ENCODE measurements at regions not wholly inside any gene's neighbourhood (a gene's known extent, or its start where the extent isn't known, plus 50 kb on each side); places are given as distances from the start of the nearest gene placed in this dataset.

GRCh38 chr13:78286748-78287147 lies 316.6 kb downstream of the POU4F1 start:
- ATAC-seq (no peak), DNase-seq (no peak)
- CTCF ChIA-PET = no interaction called here
- Mint-ChIP-seq H3K36me3 (no peaks in the 10 kb centered on the region), H3K4me3 (no peak overlapping the region), H3K4me1 (no peaks in the 10 kb centered on the region), H3K9me3 (ENCODE audit: low read depth) (peaks cover 3% of the 10 kb centered on the region), H3K27ac (no peak overlapping the region), H3K27me3 (no peaks in the 10 kb centered on the region)

GRCh38 chr13:78265098-78265497 lies 338.3 kb downstream of the POU4F1 start:
- peaks cover 5% of the 10 kb centered on the region for H3K9me3 Mint-ChIP-seq (ENCODE audit: low read depth)
- H3K4me1 Mint-ChIP-seq = no peaks in the 10 kb centered on the region
- no peaks in the 10 kb centered on the region for H3K27me3 Mint-ChIP-seq
- no peaks in the 10 kb centered on the region for H3K36me3 Mint-ChIP-seq
- ATAC-seq (no peak), DNase-seq (no peak)
- H3K4me3 Mint-ChIP-seq = no peak overlapping the region
- H3K27ac Mint-ChIP-seq = no peak overlapping the region
- CTCF ChIA-PET = no interaction called here

GRCh38 chr13:78258304-78258703 lies 339.7 kb upstream of the EDNRB start:
- no peaks in the 10 kb centered on the region for H3K36me3 Mint-ChIP-seq
- no peak overlapping the region for H3K4me3 Mint-ChIP-seq
- ATAC-seq (no peak), DNase-seq (no peak)
- H3K4me1 Mint-ChIP-seq = no peaks in the 10 kb centered on the region
- CTCF ChIA-PET = no interaction called here
- no peaks in the 10 kb centered on the region for H3K27me3 Mint-ChIP-seq
- H3K9me3 Mint-ChIP-seq (ENCODE audit: low read depth) = peaks cover 5% of the 10 kb centered on the region
- no peak overlapping the region for H3K27ac Mint-ChIP-seq

- CTCF ChIA-PET = no interaction called here
- no peaks in the 10 kb centered on the region for H3K4me1 Mint-ChIP-seq
- ATAC-seq (no peak), DNase-seq (no peak)
- H3K9me3 Mint-ChIP-seq (ENCODE audit: low read depth) = peaks cover 5% of the 10 kb centered on the region
- no peak overlapping the region for H3K4me3 Mint-ChIP-seq
- no peaks in the 10 kb centered on the region for H3K27me3 Mint-ChIP-seq
- no peak overlapping the region for H3K27ac Mint-ChIP-seq
- H3K36me3 Mint-ChIP-seq = no peaks in the 10 kb centered on the region
These were observed 337.9 kb upstream of the EDNRB start for GRCh38 chr13:78256484-78256883.

GRCh38 chr13:78254113-78254512 lies 335.5 kb upstream of the EDNRB start:
- DNase-seq = no peak
- H3K27me3 Mint-ChIP-seq = no peaks in the 10 kb centered on the region
- H3K27ac Mint-ChIP-seq = no peak overlapping the region
- no peak overlapping the region for H3K4me3 Mint-ChIP-seq
- no peak for ATAC-seq
- no peaks in the 10 kb centered on the region for H3K9me3 Mint-ChIP-seq (ENCODE audit: low read depth)
- CTCF ChIA-PET = interaction anchor here (0.9 kb wide), 1 partner anchor 13 kb away, joined by 3 read pairs; no protein-coding TSS in a partner anchor
- H3K4me1 Mint-ChIP-seq = no peaks in the 10 kb centered on the region
- H3K36me3 Mint-ChIP-seq = no peaks in the 10 kb centered on the region

GRCh38 chr13:78247362-78247761 lies 328.7 kb upstream of the EDNRB start:
- Mint-ChIP-seq H3K9me3 (ENCODE audit: low read depth) (no peaks in the 10 kb centered on the region), H3K4me3 (no peak overlapping the region), H3K36me3 (no peaks in the 10 kb centered on the region), H3K4me1 (no peaks in the 10 kb centered on the region), H3K27me3 (no peaks in the 10 kb centered on the region), H3K27ac (no peak overlapping the region)
- no peak for DNase-seq
- no peak for ATAC-seq
- CTCF ChIA-PET = no interaction called here

GRCh38 chr13:78241278-78241919 lies 322.8 kb upstream of the EDNRB start:
- H3K27me3 Mint-ChIP-seq = peaks cover 2% of the 10 kb centered on the region
- no peak overlapping the region for H3K4me3 Mint-ChIP-seq
- DNase-seq (no peak), ATAC-seq (no peak)
- H3K9me3 Mint-ChIP-seq (ENCODE audit: low read depth) = no peaks in the 10 kb centered on the region
- H3K4me1 Mint-ChIP-seq = no peaks in the 10 kb centered on the region
- no peaks in the 10 kb centered on the region for H3K36me3 Mint-ChIP-seq
- no peak overlapping the region for H3K27ac Mint-ChIP-seq
- CTCF ChIA-PET = interaction anchor here (0.8 to 1.3 kb wide), 5 partner anchors 10 to 737 kb away, joined by 3 to 5 read pairs (median 3); no protein-coding TSS in a partner anchor

GRCh38 chr13:78239714-78240113 lies 321.1 kb upstream of the EDNRB start:
- H3K4me1 Mint-ChIP-seq = no peaks in the 10 kb centered on the region

GRCh38 chr13:78238911-78239310 lies 320.3 kb upstream of the EDNRB start:
- no peak for ATAC-seq
- no peak overlapping the region for H3K4me3 Mint-ChIP-seq

More at GRCh38 chr13:78239714-78240113, 321.1 kb upstream of the EDNRB start:
- no peaks in the 10 kb centered on the region for H3K9me3 Mint-ChIP-seq (ENCODE audit: low read depth)
- CTCF ChIA-PET = interaction anchor here (1.0 kb wide), 1 partner anchor 738 kb away, joined by 3 read pairs; no protein-coding TSS in a partner anchor
- H3K27ac Mint-ChIP-seq = no peak overlapping the region
- H3K4me3 Mint-ChIP-seq = no peak overlapping the region
- H3K27me3 Mint-ChIP-seq = peaks cover 2% of the 10 kb centered on the region
- no peaks in the 10 kb centered on the region for H3K36me3 Mint-ChIP-seq
- ATAC-seq = no peak
- DNase-seq = no peak

GRCh38 chr13:78228940-78229339 lies 310.3 kb upstream of the EDNRB start:
- Mint-ChIP-seq H3K9me3 (ENCODE audit: low read depth) (no peaks in the 10 kb centered on the region), H3K27me3 (no peaks in the 10 kb centered on the region), H3K27ac (no peak overlapping the region), H3K4me3 (no peak overlapping the region), H3K36me3 (no peaks in the 10 kb centered on the region), H3K4me1 (no peaks in the 10 kb centered on the region)
- CTCF ChIA-PET = no interaction called here
- ATAC-seq (no peak), DNase-seq (no peak)

More at GRCh38 chr13:78238911-78239310, 320.3 kb upstream of the EDNRB start:
- Mint-ChIP-seq H3K27me3 (peaks cover 2% of the 10 kb centered on the region), H3K27ac (no peak overlapping the region), H3K4me1 (no peaks in the 10 kb centered on the region), H3K9me3 (ENCODE audit: low read depth) (no peaks in the 10 kb centered on the region), H3K36me3 (no peaks in the 10 kb centered on the region)
- DNase-seq = no peak
- CTCF ChIA-PET = interaction anchor here (1.0 kb wide), 1 partner anchor 739 kb away, joined by 3 read pairs; no protein-coding TSS in a partner anchor

GRCh38 chr13:78228211-78228610 lies 309.6 kb upstream of the EDNRB start:
- CTCF ChIA-PET = no interaction called here
- DNase-seq = no peak
- H3K4me3 Mint-ChIP-seq = no peak overlapping the region
- no peaks in the 10 kb centered on the region for H3K4me1 Mint-ChIP-seq
- H3K9me3 Mint-ChIP-seq (ENCODE audit: low read depth) = no peaks in the 10 kb centered on the region
- ATAC-seq = no peak
- H3K27me3 Mint-ChIP-seq = no peaks in the 10 kb centered on the region
- H3K27ac Mint-ChIP-seq = no peak overlapping the region
- H3K36me3 Mint-ChIP-seq = no peaks in the 10 kb centered on the region

GRCh38 chr13:78227709-78228108 lies 309.1 kb upstream of the EDNRB start:
- no peaks in the 10 kb centered on the region for H3K4me1 Mint-ChIP-seq
- H3K4me3 Mint-ChIP-seq = no peak overlapping the region
- no peak for ATAC-seq
- DNase-seq = no peak
- no peaks in the 10 kb centered on the region for H3K36me3 Mint-ChIP-seq
- CTCF ChIA-PET = no interaction called here
- H3K9me3 Mint-ChIP-seq (ENCODE audit: low read depth) = no peaks in the 10 kb centered on the region
- H3K27me3 Mint-ChIP-seq = no peaks in the 10 kb centered on the region
- no peak overlapping the region for H3K27ac Mint-ChIP-seq

GRCh38 chr13:78215458-78216108 lies 297.0 kb upstream of the EDNRB start:
- H3K27ac Mint-ChIP-seq = no peak overlapping the region
- H3K4me3 Mint-ChIP-seq = no peak overlapping the region
- ATAC-seq (no peak), DNase-seq (no peak)
- CTCF ChIA-PET = no interaction called here
- no peaks in the 10 kb centered on the region for H3K36me3 Mint-ChIP-seq
- no peaks in the 10 kb centered on the region for H3K4me1 Mint-ChIP-seq
- no peaks in the 10 kb centered on the region for H3K27me3 Mint-ChIP-seq
- no peaks in the 10 kb centered on the region for H3K9me3 Mint-ChIP-seq (ENCODE audit: low read depth)

- no peaks in the 10 kb centered on the region for H3K36me3 Mint-ChIP-seq
- H3K9me3 Mint-ChIP-seq (ENCODE audit: low read depth) = no peaks in the 10 kb centered on the region
- H3K4me3 Mint-ChIP-seq = no peak overlapping the region
- CTCF ChIA-PET = no interaction called here
- no peak overlapping the region for H3K27ac Mint-ChIP-seq
- ATAC-seq = no peak
- H3K4me1 Mint-ChIP-seq = no peaks in the 10 kb centered on the region
- DNase-seq = no peak
- H3K27me3 Mint-ChIP-seq = no peaks in the 10 kb centered on the region
These were observed 282.8 kb upstream of the EDNRB start for GRCh38 chr13:78201411-78201810.
